A673 (cell line): ENCODE measurements at regions not wholly inside any gene's neighbourhood (a gene's known extent, or its start where the extent isn't known, plus 50 kb on each side); places are given as distances from the start of the nearest gene placed in this dataset.

Source experiments
- CTCF ChIP-seq: fragments of 300-800, 200-600 bp; sonication (generic); conservative IDR thresholded peaks from 2 replicates; pipeline ENCODE4 v1.5.1; 2017; ENCODE audit warnings: low read depth, mild to moderate bottlenecking, antibody characterized with exemption, low read length, moderate library complexity, mixed read lengths
- EZH2 ChIP-seq: fragments of 200-600 bp; sonication (generic); IDR thresholded peaks from 2 replicates; pipeline ENCODE4 v1.6.1; 2017; ENCODE audit warnings: borderline replicate concordance, low read depth, mild to moderate bottlenecking, mixed read lengths, antibody characterized with exemption, low read length; ENCODE audit not compliant: poor library complexity, severe bottlenecking

DNA sequence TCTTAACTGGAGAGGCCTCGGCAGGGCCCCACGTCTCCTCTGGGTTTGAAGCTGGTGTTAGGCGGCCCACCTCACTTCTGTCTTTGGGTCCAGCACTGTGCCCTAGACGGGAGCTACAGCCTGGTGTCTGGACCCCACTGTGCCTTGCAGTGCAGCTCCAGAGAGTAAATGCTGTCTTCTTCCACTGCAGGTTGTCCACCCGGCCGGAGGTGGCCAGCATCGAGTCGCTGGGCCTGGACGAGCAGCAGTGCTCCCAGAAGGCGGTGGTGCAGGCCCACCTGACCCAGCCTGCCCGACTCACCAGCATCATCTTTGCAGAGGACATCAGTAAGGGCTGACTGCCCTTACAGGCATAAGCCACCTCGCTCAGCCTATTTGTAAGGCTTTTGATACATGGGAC is 53.1 kb upstream of the TAMM41 start:
- TF ChIP-seq CTCF (no peak), EZH2 (no peak)
